ENCODE measurements at regions not wholly inside any gene's neighbourhood (a gene's known extent, or its start where the extent isn't known, plus 50 kb on each side); places are given as distances from the start of the nearest gene placed in this dataset.

DNA sequence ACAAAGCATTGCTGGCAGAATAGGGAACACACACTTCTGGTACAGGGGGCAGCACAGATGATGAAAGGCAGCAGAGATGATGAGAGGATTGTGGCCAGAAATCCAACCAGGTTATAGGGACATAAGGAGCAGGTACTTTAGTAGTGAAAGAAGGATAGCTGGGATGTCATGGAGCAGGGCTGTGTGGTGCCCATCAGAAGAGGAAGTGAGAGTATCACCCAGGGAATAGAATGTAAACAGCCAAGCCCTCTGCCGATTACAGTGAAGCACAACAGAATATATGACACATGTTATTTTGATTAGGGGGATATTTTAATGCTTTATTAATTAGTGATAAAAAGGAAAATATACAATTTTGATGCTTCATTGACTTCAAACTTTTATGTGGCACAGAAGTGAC is 883.4 kb upstream of the CDH2 start:
- no peak for TF ChIP-seq CTCF (conservative IDR thresholded peaks at IDR 0.05 in 1 of 2, IDR thresholded peaks at IDR 0.05 in 1 of 2; ENCODE audit: low read depth in 1 of 2, low read length in 2 of 2)
- TF ChIP-seq EZH2 (IDR thresholded peaks at IDR 0.05; ENCODE audit: low read length, missing control alignments), result no peak

All from fibroblast of lung (primary cell).